ENCODE measurements at regions not wholly inside any gene's neighbourhood (a gene's known extent, or its start where the extent isn't known, plus 50 kb on each side); places are given as distances from the start of the nearest gene placed in this dataset.

- no peak overlapping the region for H3K4me3 Mint-ChIP-seq
- ATAC-seq: no peak
- Histone ChIP-seq H3K9me3 (ENCODE audit: control insufficient read depth, insufficient read depth, low read length) (no peaks in the 10 kb centered on the region), H3K27ac (ENCODE audit: low read length) (no peak overlapping the region), H3K27me3 (ENCODE audit: control insufficient read depth, insufficient read depth, low read length) (no peaks in the 10 kb centered on the region), H3K4me1 (ENCODE audit: control insufficient read depth, insufficient read depth, low read length) (no peaks in the 10 kb centered on the region), H3K36me3 (ENCODE audit: control insufficient read depth, insufficient read depth, low read length) (no peaks in the 10 kb centered on the region), H3K4me3 (ENCODE audit: low read length) (no peak overlapping the region)
- no peak overlapping the region for H3K27ac Mint-ChIP-seq
- TF ChIP-seq CTCF (IDR thresholded peaks at IDR 0.05): no peak
- no peaks in the 10 kb centered on the region for H3K4me1 Mint-ChIP-seq
- H3K36me3 Mint-ChIP-seq: no peaks in the 10 kb centered on the region
- 91% methylated on average over 2 of the region's 2 CpGs for WGBS (ENCODE audit: insufficient coverage)
- no peak for DNase-seq
- no peaks in the 10 kb centered on the region for H3K9me3 Mint-ChIP-seq
- intact Hi-C loops (cut with micrococcal nuclease): no loop called here
- no peaks in the 10 kb centered on the region for H3K27me3 Mint-ChIP-seq (ENCODE audit: low read depth in 2 of 2)
These were observed 356.0 kb downstream of the BMP2 start for GRCh38 chr20:7123457-7123856.

DNA sequence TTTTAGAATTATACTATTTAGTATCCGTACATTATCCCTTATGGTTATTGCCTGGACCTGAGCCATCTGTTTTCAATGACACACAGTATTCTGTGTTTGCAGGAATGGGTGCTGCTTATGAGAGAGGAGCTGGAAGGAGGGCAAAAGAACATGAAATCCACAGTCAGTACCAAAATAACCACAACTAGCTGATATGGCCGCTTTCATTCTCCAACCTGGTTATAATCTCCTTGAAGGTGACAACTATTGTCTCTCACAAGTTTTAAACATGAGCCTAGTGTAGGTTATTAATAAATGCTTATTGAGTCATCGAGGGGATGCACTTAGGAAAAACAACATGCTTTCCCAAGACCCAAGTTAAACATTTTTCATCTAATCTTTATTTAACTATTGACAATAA, 356.6 kb downstream of the BMP2 start:
- H3K27ac Mint-ChIP-seq: no peak overlapping the region
- H3K4me1 Mint-ChIP-seq: no peaks in the 10 kb centered on the region
- intact Hi-C loops (cut with micrococcal nuclease): no loop called here

GRCh38 chr20:7136886-7137285, 369.4 kb downstream of the BMP2 start:
- no peak for TF ChIP-seq CTCF (IDR thresholded peaks at IDR 0.05)
- Mint-ChIP-seq H3K27ac (no peak overlapping the region), H3K27me3 (ENCODE audit: low read depth in 2 of 2) (peaks cover 0 to 2% of the 10 kb centered on the region in 2 donors), H3K9me3 (peaks cover 4 to 5% of the 10 kb centered on the region in 2 donors), H3K4me3 (no peak overlapping the region), H3K36me3 (no peaks in the 10 kb centered on the region), H3K4me1 (no peaks in the 10 kb centered on the region)
- Histone ChIP-seq H3K4me3 (ENCODE audit: low read length) (no peak overlapping the region), H3K4me1 (ENCODE audit: control insufficient read depth, insufficient read depth, low read length) (no peaks in the 10 kb centered on the region), H3K9me3 (ENCODE audit: control insufficient read depth, insufficient read depth, low read length) (no peaks in the 10 kb centered on the region), H3K27me3 (ENCODE audit: control insufficient read depth, insufficient read depth, low read length) (no peaks in the 10 kb centered on the region), H3K27ac (ENCODE audit: low read length) (no peak overlapping the region), H3K36me3 (ENCODE audit: control insufficient read depth, insufficient read depth, low read length) (no peaks in the 10 kb centered on the region)
- intact Hi-C loops (cut with micrococcal nuclease): no loop called here
- ATAC-seq: no peak
- no peak for DNase-seq
- WGBS (ENCODE audit: insufficient coverage): no CpG with 5 or more reads among the region's 1 CpG

More for the DNA sequence above, 356.6 kb downstream of the BMP2 start:
- no CpG with 5 or more reads among the region's 3 CpGs for WGBS (ENCODE audit: insufficient coverage)
- H3K4me1 ChIP-seq (ENCODE audit: control insufficient read depth, insufficient read depth, low read length): no peaks in the 10 kb centered on the region
- H3K4me3 Mint-ChIP-seq: no peak overlapping the region
- no peak overlapping the region for H3K27ac ChIP-seq (ENCODE audit: low read length)
- H3K4me3 ChIP-seq (ENCODE audit: low read length): no peak overlapping the region
- no peaks in the 10 kb centered on the region for H3K27me3 Mint-ChIP-seq (ENCODE audit: low read depth in 2 of 2)
- H3K36me3 ChIP-seq (ENCODE audit: control insufficient read depth, insufficient read depth, low read length): no peaks in the 10 kb centered on the region
- H3K9me3 ChIP-seq (ENCODE audit: control insufficient read depth, insufficient read depth, low read length): no peaks in the 10 kb centered on the region
- no peaks in the 10 kb centered on the region for H3K36me3 Mint-ChIP-seq
- TF ChIP-seq CTCF (IDR thresholded peaks at IDR 0.05): no peak
- ATAC-seq: no peak
- no peaks in the 10 kb centered on the region for H3K27me3 ChIP-seq (ENCODE audit: control insufficient read depth, insufficient read depth, low read length)
- no peak for DNase-seq
- no peaks in the 10 kb centered on the region for H3K9me3 Mint-ChIP-seq

GRCh38 chr20:7137395-7138151, 370.1 kb downstream of the BMP2 start:
- Histone ChIP-seq H3K9me3 (ENCODE audit: control insufficient read depth, insufficient read depth, low read length) (no peaks in the 10 kb centered on the region), H3K4me3 (ENCODE audit: low read length) (no peak overlapping the region), H3K36me3 (ENCODE audit: control insufficient read depth, insufficient read depth, low read length) (no peaks in the 10 kb centered on the region), H3K27me3 (ENCODE audit: control insufficient read depth, insufficient read depth, low read length) (no peaks in the 10 kb centered on the region), H3K27ac (ENCODE audit: low read length) (no peak overlapping the region), H3K4me1 (ENCODE audit: control insufficient read depth, insufficient read depth, low read length) (no peaks in the 10 kb centered on the region)
- 71% methylated on average over 4 of the region's 4 CpGs for WGBS (ENCODE audit: insufficient coverage)
- DNase-seq (no peak), ATAC-seq (no peak)
- no peaks in the 10 kb centered on the region for H3K4me1 Mint-ChIP-seq
- intact Hi-C loops (cut with micrococcal nuclease): no loop called here
- no peak for TF ChIP-seq CTCF (IDR thresholded peaks at IDR 0.05)
- H3K9me3 Mint-ChIP-seq: peaks cover 4 to 5% of the 10 kb centered on the region in 2 donors
- H3K27ac Mint-ChIP-seq: no peak overlapping the region
- H3K36me3 Mint-ChIP-seq: no peaks in the 10 kb centered on the region
- peaks cover 0 to 2% of the 10 kb centered on the region in 2 donors for H3K27me3 Mint-ChIP-seq (ENCODE audit: low read depth in 2 of 2)
- no peak overlapping the region for H3K4me3 Mint-ChIP-seq

Measured in natural killer cell (primary cell).